SK-N-SH treated with all-trans-retinoic acid at 6 μM for 48 hours (cell line): ENCODE measurements at regions not wholly inside any gene's neighbourhood (a gene's known extent, or its start where the extent isn't known, plus 50 kb on each side); places are given as distances from the start of the nearest gene placed in this dataset.

ENCODE experiments used
- ATAC-seq: fragments of 200-7000 bp; cut with Tn5 transposase; 3 replicates; pipeline ENCODE4 v1.9.1; 2020; ENCODE audit warnings: mild to moderate bottlenecking, moderate library complexity
- BACH2 ChIP-seq: fragments of 250-450 bp; sonication (Bioruptor Pico); IDR thresholded peaks from 2 replicates; pipeline ENCODE4 v1.9.0; 2021; ENCODE audit warnings: mild to moderate bottlenecking, borderline replicate concordance
- CREB5 ChIP-seq: fragments of 250-450 bp; sonication (Bioruptor Pico); IDR thresholded peaks from 2 replicates; pipeline ENCODE4 v1.5.1; 2020; ENCODE audit warnings: low read depth, mild to moderate bottlenecking, moderate library complexity
- CSDC2 ChIP-seq: fragments of 250-450 bp; sonication (Bioruptor Pico); IDR thresholded peaks from 2 replicates; pipeline ENCODE4 v1.5.0; 2020; ENCODE audit warnings: mild to moderate bottlenecking, moderate library complexity
- CSRNP3 ChIP-seq: fragments of 250-450 bp; sonication (Bioruptor Pico); IDR thresholded peaks from 2 replicates; pipeline ENCODE4 v1.5.1; 2021; ENCODE audit warnings: mild to moderate bottlenecking, moderate library complexity
- ISL1 ChIP-seq: fragments of 250-450 bp; sonication (Bioruptor Pico); IDR thresholded peaks from 2 replicates; pipeline ENCODE4 v2.1.2; 2022; ENCODE audit warnings: mild to moderate bottlenecking, moderate library complexity
- OSR1 ChIP-seq: fragments of 250-450 bp; sonication (Bioruptor Pico); IDR thresholded peaks from 2 replicates; pipeline ENCODE4 v1.8.0; 2022; ENCODE audit warnings: moderate library complexity, mild to moderate bottlenecking, inconsistent platforms
- POU6F1 ChIP-seq: fragments of 250-450 bp; sonication (Bioruptor Pico); IDR thresholded peaks from 2 replicates; pipeline ENCODE4 v1.8.0; 2021; ENCODE audit warnings: low read depth, mild to moderate bottlenecking, moderate library complexity, borderline replicate concordance
- PPARA ChIP-seq: fragments of 250-450 bp; sonication (Bioruptor Pico); IDR thresholded peaks from 2 replicates; pipeline ENCODE4 v1.5.0; 2020; ENCODE audit warnings: mild to moderate bottlenecking, borderline replicate concordance
- RARB ChIP-seq: fragments of 250-450 bp; sonication (Bioruptor Pico); IDR thresholded peaks from 2 replicates; pipeline ENCODE4 v1.8.0; 2021; ENCODE audit warnings: mild to moderate bottlenecking, moderate library complexity
- TSHZ2 ChIP-seq: fragments of 250-450 bp; sonication (Bioruptor Pico); IDR thresholded peaks from 2 replicates; pipeline ENCODE4 v1.5.0; 2020; ENCODE audit warnings: mild to moderate bottlenecking, moderate library complexity
- ZFP3 ChIP-seq: fragments of 250-450 bp; sonication (Bioruptor Pico); IDR thresholded peaks from 2 replicates; pipeline ENCODE4 v1.5.0; 2020; ENCODE audit warnings: mild to moderate bottlenecking, moderate library complexity
- ZFP30 ChIP-seq: fragments of 450-650 bp; formaldehyde crosslinking; IDR thresholded peaks from 2 replicates; pipeline ENCODE4 v1.5.0; 2022; ENCODE audit warnings: mild to moderate bottlenecking, moderate library complexity
- ZNF565 ChIP-seq: fragments of 450-650 bp; formaldehyde crosslinking; conservative IDR thresholded peaks from 2 replicates; pipeline ENCODE4 v1.5.0; 2020; ENCODE audit warnings: low read depth, mild to moderate bottlenecking, moderate library complexity
- ZNF70 ChIP-seq: fragments of 450-650 bp; formaldehyde crosslinking; IDR thresholded peaks from 2 replicates; pipeline ENCODE4 v1.5.0; 2020; ENCODE audit warnings: mild to moderate bottlenecking, moderate library complexity

GRCh38 chr18:45439851-45440645 lies 175.2 kb upstream of the SLC14A2 start (continued):
- TF ChIP-seq TSHZ2 = no peak
- no peak for TF ChIP-seq CSDC2 (CRISPR knock-in tag)
- TF ChIP-seq ZFP30 = no peak
- no peak for TF ChIP-seq PPARA (CRISPR knock-in tag)
- TF ChIP-seq CREB5 (CRISPR knock-in tag) = no peak

- ATAC-seq = 0 out of 3 replicates have a peak, but pooled peaks have one; percentile 32
- TF ChIP-seq ZFP3 = no peak
- no peak for TF ChIP-seq ZNF565 (CRISPR knock-in tag)
- TF ChIP-seq ZNF70 (CRISPR knock-in tag) = no peak
- no peak for TF ChIP-seq TSHZ2
These were observed 174.0 kb upstream of the SLC14A2 start for GRCh38 chr18:45441110-45441847.

GRCh38 chr18:45444040-45444439 lies 171.2 kb upstream of the SLC14A2 start:
- TF ChIP-seq ZFP3 (no peak), CSRNP3 (CRISPR knock-in tag) (no peak), RARB (CRISPR knock-in tag) (no peak), BACH2 (CRISPR knock-in tag) (no peak), POU6F1 (no peak), CSDC2 (CRISPR knock-in tag) (no peak), PPARA (CRISPR knock-in tag) (no peak), TSHZ2 (no peak), ISL1 (CRISPR knock-in tag) (no peak), CREB5 (CRISPR knock-in tag) (no peak), OSR1 (CRISPR knock-in tag) (no peak), ZNF565 (CRISPR knock-in tag) (no peak)
- ATAC-seq = no peak
